H9 (cell line): ENCODE measurements at regions not wholly inside any gene's neighbourhood (a gene's known extent, or its start where the extent isn't known, plus 50 kb on each side); places are given as distances from the start of the nearest gene placed in this dataset.

Source experiments
- DNase-seq: peaks from one replicate; pipeline ENCODE4 v3.0.0-alpha.2; 2017
- H2AFZ ChIP-seq: one replicate; pipeline ENCODE4 v1.6.1; 2013; ENCODE audit warnings: mild to moderate bottlenecking, low read length, control low read depth, moderate library complexity
- H2AK5ac ChIP-seq: 2 replicates; pipeline ENCODE4 v1.6.1; 2013; ENCODE audit warnings: low read length, control low read depth, mixed read lengths; ENCODE audit not compliant: insufficient read length
- H2BK120ac ChIP-seq: one replicate; pipeline ENCODE4 v1.6.1; 2013; ENCODE audit warnings: low read depth, mild to moderate bottlenecking, low read length, control low read depth, inconsistent platforms; ENCODE audit not compliant: poor library complexity, severe bottlenecking
- H2BK12ac ChIP-seq: 2 replicates; pipeline ENCODE4 v1.6.1; 2013; ENCODE audit warnings: low read length, control low read depth, mixed read lengths, low read depth; ENCODE audit not compliant: insufficient read length
- H2BK15ac ChIP-seq: 2 replicates; pipeline ENCODE4 v1.6.1; 2013; ENCODE audit warnings: low read depth, low read length, control low read depth
- H2BK20ac ChIP-seq: one replicate; pipeline ENCODE4 v1.6.1; 2013; ENCODE audit warnings: low read depth, mild to moderate bottlenecking, low read length, control low read depth, inconsistent platforms; ENCODE audit not compliant: poor library complexity, severe bottlenecking
- H2BK5ac ChIP-seq: 2 replicates; pipeline ENCODE4 v1.6.1; 2013; ENCODE audit warnings: low read length, control low read depth, mixed read lengths; ENCODE audit not compliant: insufficient read length
- H3K14ac ChIP-seq: 2 replicates; pipeline ENCODE4 v1.6.1; 2013; ENCODE audit warnings: low read length, control low read depth; ENCODE audit not compliant: insufficient read depth
- H3K18ac ChIP-seq: 2 replicates; pipeline ENCODE4 v1.6.1; 2013; ENCODE audit warnings: low read depth, mild to moderate bottlenecking, mixed read lengths, low read length, control low read depth; ENCODE audit not compliant: insufficient read length
- H3K23ac ChIP-seq: 2 replicates; pipeline ENCODE4 v1.6.1; 2013; ENCODE audit warnings: low read length, control low read depth, mixed read lengths, low read depth; ENCODE audit not compliant: insufficient read length
- H3K23me2 ChIP-seq: 2 replicates; pipeline ENCODE4 v1.6.1; 2013; ENCODE audit warnings: low read depth, mild to moderate bottlenecking, mixed read lengths, low read length, control low read depth; ENCODE audit not compliant: insufficient read length, poor library complexity, severe bottlenecking
- H3K27ac ChIP-seq: 2 replicates; pipeline ENCODE4 v1.5.1; 2013; ENCODE audit warnings: low read length, control low read depth, mixed read lengths, low read depth; ENCODE audit not compliant: insufficient read length
- H3K27me3 ChIP-seq: 2 replicates; pipeline ENCODE4 v1.6.1; 2013; ENCODE audit warnings: low read length, control low read depth, inconsistent platforms; ENCODE audit not compliant: insufficient read depth
- H3K4ac ChIP-seq: 2 replicates; pipeline ENCODE4 v1.6.1; 2013; ENCODE audit warnings: low read depth, mild to moderate bottlenecking, control low read depth, inconsistent platforms, low read length, moderate library complexity
- H3K4me1 ChIP-seq: 2 replicates; pipeline ENCODE4 v1.6.1; 2013; ENCODE audit warnings: low read length, control low read depth, inconsistent platforms; ENCODE audit not compliant: insufficient read depth
- H3K4me2 ChIP-seq: 2 replicates; pipeline ENCODE4 v1.6.1; 2013; ENCODE audit warnings: low read length, control low read depth, mixed read lengths; ENCODE audit not compliant: insufficient read length, insufficient read depth
- H3K56ac ChIP-seq: 2 replicates; pipeline ENCODE4 v1.6.1; 2013; ENCODE audit warnings: low read depth, mild to moderate bottlenecking, mixed read lengths, low read length, control low read depth; ENCODE audit not compliant: insufficient read length
- H3K79me1 ChIP-seq: 2 replicates; pipeline ENCODE4 v1.6.1; 2013; ENCODE audit warnings: low read depth, mild to moderate bottlenecking, moderate library complexity, low read length, control low read depth, inconsistent platforms; ENCODE audit not compliant: insufficient read depth, poor library complexity, severe bottlenecking
- H3K79me2 ChIP-seq: 2 replicates; pipeline ENCODE4 v1.6.1; 2013; ENCODE audit warnings: low read length, control low read depth, inconsistent platforms; ENCODE audit not compliant: insufficient read depth
- H3K9ac ChIP-seq: 2 replicates; pipeline ENCODE4 v1.6.1; 2013; ENCODE audit warnings: low read length, control low read depth, mixed read lengths; ENCODE audit not compliant: insufficient read length; ENCODE audit errors: extremely low read depth
- H3K9me3 ChIP-seq: one replicate; pipeline ENCODE4 v1.6.1; 2013; ENCODE audit warnings: low read depth, low read length, inconsistent platforms; ENCODE audit not compliant: control insufficient read depth
- H3T11ph ChIP-seq: one replicate; pipeline ENCODE4 v1.6.1; 2013; ENCODE audit warnings: mild to moderate bottlenecking, low read length, control low read depth, inconsistent platforms
- H4K20me1 ChIP-seq: one replicate; pipeline ENCODE4 v1.6.1; 2013; ENCODE audit not compliant: control insufficient read depth, insufficient read length, insufficient read depth
- H4K5ac ChIP-seq: 2 replicates; pipeline ENCODE4 v1.6.1; 2013; ENCODE audit warnings: low read depth, mild to moderate bottlenecking, mixed read lengths, low read length, control low read depth; ENCODE audit not compliant: insufficient read length
- H4K8ac ChIP-seq: replicated peaks from 2 replicates; pipeline ENCODE4 v1.6.1; 2013; ENCODE audit warnings: low read length, control low read depth, mixed read lengths, low read depth; ENCODE audit not compliant: insufficient read length
- H4K91ac ChIP-seq: 2 replicates; pipeline ENCODE4 v1.6.1; 2013; ENCODE audit warnings: low read depth, mild to moderate bottlenecking, moderate library complexity, mixed read lengths, low read length, control low read depth; ENCODE audit not compliant: insufficient read length
- H3K27ac Mint-ChIP-seq, 3 experiments: 2 replicates in 2 of 3; 3 replicates in 1 of 3; pipeline ENCODE4 v1.8.0; 2020 to 2021; ENCODE audit warnings: mixed read lengths in 3 of 3, mild to moderate bottlenecking in 1 of 3, moderate library complexity in 1 of 3
- H3K27me3 Mint-ChIP-seq: 2 replicates; pipeline ENCODE4 v1.8.0; 2021; ENCODE audit warnings: low read depth, mild to moderate bottlenecking, moderate library complexity, mixed read lengths
- H3K36me3 Mint-ChIP-seq, 3 experiments: 2 replicates in 2 of 3; 3 replicates in 1 of 3; pipeline ENCODE4 v1.8.0; 2020 to 2021; ENCODE audit warnings: low read depth in 3 of 3, mixed read lengths in 3 of 3; ENCODE audit not compliant: insufficient read depth in 1 of 3
- H3K4me1 Mint-ChIP-seq, 2 experiments: 2 replicates each; pipeline ENCODE4 v1.8.0; 2020; ENCODE audit warnings: mixed read lengths in 2 of 2
- H3K4me3 Mint-ChIP-seq, 2 experiments: 2 replicates in 1 of 2; 3 replicates in 1 of 2; pipeline ENCODE4 v1.8.0; 2020 to 2021; ENCODE audit warnings: mild to moderate bottlenecking in 2 of 2, mixed read lengths in 2 of 2, moderate library complexity in 1 of 2
- H3K9me3 Mint-ChIP-seq, 2 experiments: 2 replicates in 1 of 2; 3 replicates in 1 of 2; pipeline ENCODE4 v1.8.0; 2020; ENCODE audit warnings: mild to moderate bottlenecking in 2 of 2, mixed read lengths in 2 of 2, moderate library complexity in 1 of 2
- CTCF ChIP-seq: fragments of 200-600 bp; sonication (generic); conservative IDR thresholded peaks from 3 replicates; pipeline ENCODE4 v1.8.0; 2021; ENCODE audit warnings: antibody characterized with exemption, mild to moderate bottlenecking
- WGBS: extraction: QIAGEN DNeasy Blood & Tissue Kit; methylation state at CpG from one replicate; pipeline ENCODE4 v1.1.7; 2013; ENCODE audit warnings: missing lambda C conversion rate, low lambda C conversion rate, mixed read lengths; ENCODE audit not compliant: insufficient read length; ENCODE audit errors: extremely low coverage; 5-methylcytosine and 5-hydroxymethylcytosine counted together

- TF ChIP-seq CTCF, result no peak
- Histone ChIP-seq H3T11ph (no peak overlapping the region), H2BK5ac (no peak overlapping the region), H3K9me3 (no peaks in the 10 kb centered on the region), H3K23me2 (no peaks in the 10 kb centered on the region), H3K4me1 (no peaks in the 10 kb centered on the region), H3K27me3 (no peaks in the 10 kb centered on the region), H3K18ac (no peak overlapping the region), H3K79me2 (no peaks in the 10 kb centered on the region; the same call in 1 of the 2 replicates), H3K56ac (no peak overlapping the region), H2BK120ac (no peak overlapping the region), H4K5ac (no peak overlapping the region), H3K23ac (no peak overlapping the region), H2BK20ac (no peak overlapping the region), H3K4me2 (no peak overlapping the region), H3K9ac (no peak overlapping the region), H2BK15ac (no peak overlapping the region), H2AK5ac (no peak overlapping the region), H3K27ac (no peak overlapping the region), H4K20me1 (no peaks in the 10 kb centered on the region), H2BK12ac (no peak overlapping the region), H2AFZ (no peak overlapping the region), H3K4ac (no peak overlapping the region), H3K79me1 (no peaks in the 10 kb centered on the region), H4K91ac (no peak overlapping the region), H4K8ac (no peak overlapping the region), H3K14ac (no peak overlapping the region)
- no CpG with 5 or more reads among the region's 5 CpGs for WGBS
- H3K9me3 Mint-ChIP-seq, result no peaks in the 10 kb centered on the region
- H3K36me3 Mint-ChIP-seq, result no peaks in the 10 kb centered on the region
- no peak for DNase-seq
- no peak overlapping the region for H3K4me3 Mint-ChIP-seq
- H3K27ac Mint-ChIP-seq, result no peak overlapping the region
- no peaks in the 10 kb centered on the region for H3K4me1 Mint-ChIP-seq
- no peaks in the 10 kb centered on the region for H3K27me3 Mint-ChIP-seq
Observed at GRCh38 chr4:113845138-113845537, 83.6 kb upstream of the CAMK2D start.
